CD4-positive, alpha-beta memory T cell (primary cell): ENCODE measurements at regions not wholly inside any gene's neighbourhood (a gene's known extent, or its start where the extent isn't known, plus 50 kb on each side); places are given as distances from the start of the nearest gene placed in this dataset.

Experiments used
- CTCF ChIA-PET: fragments of 350-600 bp; sonication (Branson Sonifier 250); formaldehyde crosslinking; loops from one replicate; lab custom pipeline; 2021; ENCODE audit warnings: inconsistent platforms; ENCODE audit not compliant: partially characterized antibody; lab: Charles Lee
- POLR2A ChIA-PET: fragments of 350-600 bp; sonication (Branson Sonifier 250); formaldehyde crosslinking; loops from one replicate; lab custom pipeline; 2021; ENCODE audit not compliant: partially characterized antibody; lab: Charles Lee
- DNase-seq, 5 donors: peaks; one replicate each; pipeline versions ENCODE4 v3.0.0 to v3.0.0-alpha.2; 2020 to 2022; ENCODE audit warnings: mixed read lengths in 1 of 5
- H3K27ac ChIP-seq: one replicate; pipeline ENCODE4 v1.7.0; 2013; ENCODE audit warnings: low read depth, low read length
- H3K27me3 ChIP-seq: 2 replicates; pipeline ENCODE4 v1.7.0; 2013; ENCODE audit warnings: mild to moderate bottlenecking, low read length, moderate library complexity; ENCODE audit not compliant: insufficient read depth
- H3K36me3 ChIP-seq: 2 replicates; pipeline ENCODE4 v1.7.0; 2013; ENCODE audit warnings: mild to moderate bottlenecking, low read length, moderate library complexity; ENCODE audit not compliant: insufficient read depth
- H3K4me1 ChIP-seq: 2 replicates; pipeline ENCODE4 v1.7.0; 2013; ENCODE audit warnings: mild to moderate bottlenecking, low read length, moderate library complexity; ENCODE audit not compliant: insufficient read depth
- H3K4me3 ChIP-seq, 2 donors: one replicate each; pipeline ENCODE4 v1.7.0; 2013; ENCODE audit warnings: low read length in 2 of 2, mild to moderate bottlenecking in 1 of 2
- H3K9me3 ChIP-seq, 2 donors: one replicate each; pipeline ENCODE4 v1.7.0; 2013; ENCODE audit warnings: low read length in 2 of 2, control low read depth in 1 of 2; ENCODE audit not compliant: control insufficient read depth in 1 of 2
- H3K27ac Mint-ChIP-seq, 7 donors: one replicate each; pipeline ENCODE4 v1.8.0; 2020 to 2021; ENCODE audit warnings: mixed read lengths in 7 of 7, mild to moderate bottlenecking in 6 of 7, inconsistent platforms in 3 of 7, moderate library complexity in 3 of 7
- H3K27me3 Mint-ChIP-seq, 2 donors: one replicate each; pipeline ENCODE4 v1.8.0; 2020 to 2021; ENCODE audit warnings: mixed read lengths in 2 of 2
- H3K36me3 Mint-ChIP-seq, 2 donors: one replicate each; pipeline ENCODE4 v1.8.0; 2020 to 2021; ENCODE audit warnings: mixed read lengths in 2 of 2, inconsistent platforms in 1 of 2, mild to moderate bottlenecking in 1 of 2
- H3K4me1 Mint-ChIP-seq, 4 donors: one replicate each; pipeline ENCODE4 v1.8.0; 2020 to 2021; ENCODE audit warnings: mixed read lengths in 4 of 4, mild to moderate bottlenecking in 1 of 4
- H3K4me3 Mint-ChIP-seq, 8 donors: one replicate each; pipeline ENCODE4 v1.8.0; 2020 to 2021; ENCODE audit warnings: mixed read lengths in 8 of 8, mild to moderate bottlenecking in 7 of 8, moderate library complexity in 6 of 8, inconsistent platforms in 3 of 8
- H3K9me3 Mint-ChIP-seq, 8 donors: one replicate each; pipeline ENCODE4 v1.8.0; 2020 to 2021; ENCODE audit warnings: mixed read lengths in 8 of 8, mild to moderate bottlenecking in 5 of 8, inconsistent platforms in 3 of 8, moderate library complexity in 1 of 8
- intact Hi-C: fragments of 100-400 bp; cut with micrococcal nuclease; formaldehyde crosslinking; loops from one replicate; pipeline ENCODE4 v1.15.1; 2023

DNA sequence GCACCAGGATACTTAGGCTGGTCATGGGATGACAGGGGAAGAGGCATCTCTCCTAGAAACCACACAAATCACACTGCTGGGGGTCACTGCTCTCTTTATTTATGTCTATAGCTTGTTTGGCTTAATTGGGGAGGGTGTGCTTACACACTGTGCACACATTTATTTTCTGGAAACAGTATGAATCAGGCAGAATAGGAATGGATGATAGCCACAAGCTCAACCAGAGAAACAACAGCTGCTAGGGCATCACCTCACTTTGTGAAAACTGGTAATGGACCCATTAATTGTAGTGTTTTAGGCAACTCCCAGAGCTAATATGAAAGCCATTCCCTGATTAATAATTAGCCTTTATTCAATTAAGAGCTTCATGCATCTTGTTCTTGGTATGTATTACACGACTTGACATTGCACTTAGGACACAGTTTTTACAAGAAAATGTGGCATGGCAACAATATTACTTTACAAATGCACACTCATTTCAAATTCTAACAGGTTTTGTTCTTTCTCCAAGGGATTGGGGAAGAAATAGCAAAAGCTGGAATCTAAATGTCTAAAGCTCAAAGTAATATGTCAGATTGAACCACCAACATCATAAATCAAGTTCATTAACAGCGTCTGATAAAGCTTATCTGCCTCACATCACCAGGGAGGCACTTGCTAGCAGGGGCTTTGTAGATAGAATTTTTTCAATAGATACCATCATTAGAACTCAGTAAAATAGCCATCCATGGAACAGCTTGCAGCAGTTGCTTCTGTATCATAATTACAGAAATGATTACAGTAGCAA, 361.9 kb upstream of the FSHR start:
- POLR2A ChIA-PET: no interaction called here
- Histone ChIP-seq H3K4me3 (no peak overlapping the region), H3K36me3 (no peaks in the 10 kb centered on the region), H3K9me3 (no peaks in the 10 kb centered on the region), H3K27me3 (no peaks in the 10 kb centered on the region), H3K27ac (no peak overlapping the region), H3K4me1 (no peaks in the 10 kb centered on the region)
- Mint-ChIP-seq H3K27ac (no peak overlapping the region), H3K4me1 (no peaks in the 10 kb centered on the region), H3K27me3 (no peaks in the 10 kb centered on the region), H3K36me3 (no peaks in the 10 kb centered on the region), H3K4me3 (no peak overlapping the region), H3K9me3 (peaks cover 0 to 36% (median 11%) of the 10 kb centered on the region in 8 donors)
- intact Hi-C loops: no loop called here
- CTCF ChIA-PET: no interaction called here
- no peak for DNase-seq

- no peak overlapping the region for H3K4me3 ChIP-seq
- intact Hi-C loops: no loop called here
- no peaks in the 10 kb centered on the region for H3K27me3 ChIP-seq
- no peak overlapping the region for H3K27ac ChIP-seq
- Mint-ChIP-seq H3K36me3 (no peaks in the 10 kb centered on the region), H3K4me3 (no peak overlapping the region), H3K27ac (no peak overlapping the region), H3K4me1 (no peaks in the 10 kb centered on the region), H3K9me3 (peaks cover 0 to 36% (median 9%) of the 10 kb centered on the region in 8 donors), H3K27me3 (no peaks in the 10 kb centered on the region)
- H3K9me3 ChIP-seq: no peaks in the 10 kb centered on the region
- DNase-seq: no peak
- CTCF ChIA-PET: no interaction called here
- H3K4me1 ChIP-seq: no peaks in the 10 kb centered on the region
- no peaks in the 10 kb centered on the region for H3K36me3 ChIP-seq
- POLR2A ChIA-PET: no interaction called here
Observed at GRCh38 chr2:49514201-49514600, 359.9 kb upstream of the FSHR start.

GRCh38 chr2:49490710-49491109, 336.4 kb upstream of the FSHR start:
- Mint-ChIP-seq H3K4me1 (no peaks in the 10 kb centered on the region), H3K36me3 (no peaks in the 10 kb centered on the region), H3K27ac (no peak overlapping the region), H3K4me3 (no peak overlapping the region), H3K9me3 (peaks cover 4 to 25% (median 14%) of the 10 kb centered on the region in 8 donors), H3K27me3 (no peaks in the 10 kb centered on the region)
- no peak overlapping the region for H3K27ac ChIP-seq
- no peaks in the 10 kb centered on the region for H3K4me1 ChIP-seq
- no peak overlapping the region for H3K4me3 ChIP-seq
- CTCF ChIA-PET: no interaction called here
- H3K9me3 ChIP-seq: no peaks in the 10 kb centered on the region
- H3K36me3 ChIP-seq: no peaks in the 10 kb centered on the region
- POLR2A ChIA-PET: no interaction called here
- no peak for DNase-seq
- H3K27me3 ChIP-seq: no peaks in the 10 kb centered on the region
- intact Hi-C loops: no loop called here

DNA sequence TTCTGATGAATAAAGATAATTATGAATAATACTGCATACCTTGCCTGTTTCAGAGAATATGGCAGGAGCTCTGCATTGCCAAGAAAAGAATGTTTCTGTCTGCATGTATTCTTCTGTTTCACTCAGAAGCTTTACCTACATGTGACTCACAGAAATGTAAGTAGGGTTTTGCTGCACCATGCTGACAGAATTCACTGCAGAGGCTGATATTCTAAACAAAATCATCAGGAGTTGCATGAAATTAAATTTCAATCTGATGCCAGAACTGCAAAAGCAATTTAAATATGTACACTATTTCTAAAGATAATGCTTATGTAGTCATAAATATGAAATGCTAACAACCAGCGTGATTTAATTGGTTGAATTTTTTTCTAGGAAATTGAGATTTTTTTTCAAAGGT, 332.8 kb upstream of the FSHR start:
- Mint-ChIP-seq H3K9me3 (peaks cover 2 to 20% (median 17%) of the 10 kb centered on the region in 8 donors), H3K27ac (no peak overlapping the region), H3K27me3 (no peaks in the 10 kb centered on the region), H3K36me3 (no peaks in the 10 kb centered on the region), H3K4me3 (no peak overlapping the region), H3K4me1 (no peaks in the 10 kb centered on the region)
- Histone ChIP-seq H3K4me3 (no peak overlapping the region), H3K9me3 (no peaks in the 10 kb centered on the region), H3K27me3 (no peaks in the 10 kb centered on the region), H3K36me3 (no peaks in the 10 kb centered on the region), H3K4me1 (no peaks in the 10 kb centered on the region), H3K27ac (no peak overlapping the region)
- intact Hi-C loops: no loop called here
- POLR2A ChIA-PET: no interaction called here
- no peak for DNase-seq
- CTCF ChIA-PET: no interaction called here

DNA sequence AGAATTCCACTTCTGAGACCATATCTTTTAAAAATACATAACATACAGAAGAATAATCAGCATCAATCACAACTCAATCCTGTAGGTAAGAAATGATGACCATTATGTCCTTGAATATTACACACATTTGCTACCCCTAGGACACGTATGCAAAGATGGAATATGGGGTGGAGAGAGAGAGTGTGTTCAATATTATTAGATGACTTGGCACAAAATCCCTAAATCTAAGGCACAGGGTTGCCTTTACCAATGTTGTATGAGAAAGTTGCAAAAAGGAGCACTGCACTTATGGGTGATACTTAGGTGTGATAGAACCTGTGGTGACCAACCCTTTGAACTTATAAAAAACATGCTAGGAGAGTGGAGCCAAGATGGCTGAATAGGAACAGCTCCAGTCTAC, 326.2 kb upstream of the FSHR start:
- Mint-ChIP-seq H3K27ac (no peak overlapping the region), H3K4me1 (no peaks in the 10 kb centered on the region), H3K36me3 (no peaks in the 10 kb centered on the region), H3K27me3 (no peaks in the 10 kb centered on the region), H3K9me3 (peaks cover 0 to 37% (median 12%) of the 10 kb centered on the region in 8 donors), H3K4me3 (no peak overlapping the region)
- H3K9me3 ChIP-seq: no peaks in the 10 kb centered on the region
- H3K27ac ChIP-seq: no peak overlapping the region
- no peaks in the 10 kb centered on the region for H3K36me3 ChIP-seq
- intact Hi-C loops: no loop called here
- no peak for DNase-seq
- ChIA-PET POLR2A (no interaction called here), CTCF (no interaction called here)
- H3K27me3 ChIP-seq: no peaks in the 10 kb centered on the region
- no peaks in the 10 kb centered on the region for H3K4me1 ChIP-seq
- no peak overlapping the region for H3K4me3 ChIP-seq

DNA sequence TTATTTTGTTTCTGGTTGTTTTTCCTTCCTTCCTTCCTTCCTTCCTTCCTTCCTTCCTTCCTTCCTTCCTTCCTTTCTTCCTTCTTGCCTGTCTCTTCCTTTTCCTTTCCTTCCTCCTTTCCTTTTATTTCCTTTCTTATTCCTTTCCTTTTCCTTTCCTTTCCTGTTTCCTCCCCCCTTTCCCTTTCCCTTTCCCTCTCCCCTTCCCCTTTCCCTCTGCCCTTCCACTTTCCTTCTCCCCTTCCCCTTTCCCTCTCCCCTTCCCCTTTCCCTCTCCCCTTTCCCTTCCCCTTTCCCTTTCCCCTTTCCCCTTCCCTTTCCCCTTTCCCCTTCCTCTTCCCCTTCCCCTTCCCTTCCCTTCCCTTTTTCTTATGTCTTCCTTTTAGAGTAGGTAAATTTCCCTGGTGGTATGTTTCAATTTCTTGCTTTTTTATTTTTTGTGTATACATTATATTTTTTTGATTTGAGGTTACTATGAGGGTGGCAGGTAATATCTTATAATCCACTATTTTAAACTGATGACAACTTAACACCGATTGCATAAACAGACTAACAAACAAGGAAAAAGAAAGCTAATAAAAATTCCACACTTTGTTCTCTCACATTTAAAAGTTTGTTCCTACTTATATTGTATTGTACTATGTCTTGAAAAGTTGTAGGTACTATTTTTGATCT, 311.0 kb upstream of the FSHR start:
- H3K4me1 ChIP-seq: no peaks in the 10 kb centered on the region
- Mint-ChIP-seq H3K27ac (no peak overlapping the region), H3K36me3 (no peaks in the 10 kb centered on the region), H3K4me1 (no peaks in the 10 kb centered on the region), H3K27me3 (no peaks in the 10 kb centered on the region), H3K9me3 (peaks cover 0 to 32% (median 13%) of the 10 kb centered on the region in 8 donors), H3K4me3 (no peak overlapping the region)
- H3K4me3 ChIP-seq: no peak overlapping the region
- no peaks in the 10 kb centered on the region for H3K27me3 ChIP-seq
- H3K27ac ChIP-seq: no peak overlapping the region
- POLR2A ChIA-PET: no interaction called here
- CTCF ChIA-PET: no interaction called here
- no peaks in the 10 kb centered on the region for H3K36me3 ChIP-seq
- intact Hi-C loops: no loop called here
- no peaks in the 10 kb centered on the region for H3K9me3 ChIP-seq
- no peak for DNase-seq

DNA sequence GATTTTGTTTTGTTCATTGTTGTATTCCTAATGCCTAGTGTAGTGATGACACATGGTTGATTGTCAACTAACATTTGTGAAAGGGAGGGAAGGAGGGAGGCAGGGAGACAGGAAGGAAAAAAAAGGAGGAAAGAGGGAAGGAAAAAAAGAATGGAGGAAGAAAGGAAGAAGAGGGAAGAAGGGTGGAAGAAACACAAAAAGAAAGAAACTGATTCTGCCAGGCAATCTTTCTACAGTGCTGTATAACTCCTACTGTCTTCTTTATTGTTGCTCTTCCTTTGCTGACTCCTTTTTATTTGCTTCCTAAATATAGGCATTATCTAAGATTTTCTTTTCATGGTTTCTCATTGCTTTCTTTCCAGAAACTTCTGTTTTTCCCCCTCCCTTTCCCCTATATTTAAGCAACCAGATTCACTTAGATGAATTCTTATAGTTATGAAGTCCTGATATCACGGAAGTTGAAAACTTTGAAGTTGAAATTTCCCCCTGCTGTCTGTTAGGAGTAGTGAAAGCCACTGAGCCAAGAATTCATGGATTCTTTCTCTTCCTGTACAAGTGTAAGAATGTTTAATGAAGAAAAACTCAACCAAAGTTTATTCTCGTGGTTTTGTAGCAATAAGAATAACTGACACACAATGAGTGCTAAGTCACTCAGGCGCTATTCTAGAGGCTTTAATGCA, 305.1 kb upstream of the FSHR start:
- no peak for DNase-seq
- H3K27me3 Mint-ChIP-seq: no peaks in the 10 kb centered on the region
- H3K27ac Mint-ChIP-seq: no peak overlapping the region
- Histone ChIP-seq H3K36me3 (no peaks in the 10 kb centered on the region), H3K4me3 (no peak overlapping the region), H3K4me1 (no peaks in the 10 kb centered on the region), H3K9me3 (no peaks in the 10 kb centered on the region), H3K27ac (no peak overlapping the region), H3K27me3 (no peaks in the 10 kb centered on the region)
- ChIA-PET POLR2A (no interaction called here), CTCF (no interaction called here)
- H3K36me3 Mint-ChIP-seq: no peaks in the 10 kb centered on the region
- no peaks in the 10 kb centered on the region for H3K4me1 Mint-ChIP-seq
- H3K9me3 Mint-ChIP-seq: peaks cover 0 to 21% (median 7%) of the 10 kb centered on the region in 8 donors
- H3K4me3 Mint-ChIP-seq: no peak overlapping the region
- intact Hi-C loops: no loop called here
